ENCODE measurements at regions not wholly inside any gene's neighbourhood (a gene's known extent, or its start where the extent isn't known, plus 50 kb on each side); places are given as distances from the start of the nearest gene placed in this dataset.

DNA sequence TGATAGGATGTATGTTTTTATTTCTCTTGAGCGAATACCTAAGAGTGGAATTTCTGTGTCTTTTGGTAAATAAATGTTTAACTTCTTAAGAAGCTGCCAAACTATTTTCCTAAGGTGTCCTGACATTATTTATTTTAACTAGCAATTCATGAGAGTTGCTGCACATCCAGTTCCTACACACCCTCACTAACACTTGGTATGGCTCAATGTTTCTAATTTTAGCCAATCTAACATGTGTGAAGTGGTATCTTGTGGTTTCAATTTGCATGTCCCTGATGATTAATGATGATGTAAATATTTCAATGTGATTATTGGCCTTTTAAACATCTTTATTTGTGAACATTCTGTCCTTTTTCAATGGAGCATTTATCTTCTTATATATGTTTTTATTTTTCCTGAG is 2095.5 kb upstream of the C9orf72 start:
- ChIA-PET POLR2A (no interaction called here), CTCF (ENCODE audit: low intra/inter-chr PET ratio, low total read pairs) (no interaction called here)
- WGBS (ENCODE audit: low lambda C conversion rate): 0% methylated on average over 1 of the region's 1 CpG
- BruUV-seq (replicated peaks): no TSS peak
- Histone ChIP-seq H4K20me1 (ENCODE audit: insufficient read depth, low read length) (no peaks in the 10 kb centered on the region), H3K27me3 (ENCODE audit: control insufficient read depth in 1 of 2, insufficient read depth in 2 of 2, low read length in 2 of 2) (no peaks in the 10 kb centered on the region), H3K4me3 (replicated peaks in 1 of 3; ENCODE audit: insufficient read depth in 1 of 3, low read depth in 2 of 3, low read length in 3 of 3) (no peak overlapping the region), H3K4me1 (ENCODE audit: insufficient read depth, low read length) (no peaks in the 10 kb centered on the region), H3K27ac (ENCODE audit: extremely low read length, insufficient read depth, low read length) (no peak overlapping the region), H3K79me2 (ENCODE audit: insufficient read depth, low read length) (no peaks in the 10 kb centered on the region), H2AFZ (ENCODE audit: low read length) (no peak overlapping the region), H3K9ac (ENCODE audit: insufficient read depth, low read depth, low read length) (no peak overlapping the region), H3K4me2 (ENCODE audit: low read depth, low read length) (no peak overlapping the region), H3K36me3 (replicated peaks in 1 of 2; ENCODE audit: control insufficient read depth in 1 of 2, insufficient read depth in 2 of 2, low read length in 2 of 2) (no peaks in the 10 kb centered on the region), H3K9me3 (ENCODE audit: low read length) (no peaks in the 10 kb centered on the region)
- FAIRE-seq: no peak
- in situ Hi-C loops (cut with HindIII; ENCODE audit: extremely low pct_ligation_motif_present, low pct_unique_long_range_greater_than_20kb) (no loop called here), intact Hi-C loops (cut with micrococcal nuclease; ENCODE audit: unreplicated experiment) (no loop called here)
- ATAC-seq: no peak
- no peak for TF ChIP-seq MAF1 (CRISPR knock-in tag; IDR thresholded peaks at IDR 0.05; ENCODE audit: borderline replicate concordance)
- TF ChIP-seq ATAD3A (CRISPR knock-in tag; IDR thresholded peaks at IDR 0.05): no peak
- TF ChIP-seq, protein P1, sequence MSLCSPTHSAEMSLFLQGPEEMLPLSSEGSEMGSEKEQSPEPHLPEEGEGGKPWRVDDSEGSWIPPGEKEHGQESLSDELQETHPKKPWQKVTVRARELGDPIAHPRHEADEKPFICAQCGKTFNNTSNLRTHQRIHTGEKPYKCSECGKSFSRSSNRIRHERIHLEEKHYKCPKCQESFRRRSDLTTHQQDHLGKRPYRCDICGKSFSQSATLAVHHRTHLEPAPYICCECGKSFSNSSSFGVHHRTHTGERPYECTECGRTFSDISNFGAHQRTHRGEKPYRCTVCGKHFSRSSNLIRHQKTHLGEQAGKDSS (CRISPR knock-in tag; IDR thresholded peaks at IDR 0.05; ENCODE audit: borderline replicate concordance, low read depth): no peak
- TF ChIP-seq ZNF33A (CRISPR knock-in tag; IDR thresholded peaks at IDR 0.05; ENCODE audit: borderline replicate concordance): no peak
- TF ChIP-seq, protein P2, sequence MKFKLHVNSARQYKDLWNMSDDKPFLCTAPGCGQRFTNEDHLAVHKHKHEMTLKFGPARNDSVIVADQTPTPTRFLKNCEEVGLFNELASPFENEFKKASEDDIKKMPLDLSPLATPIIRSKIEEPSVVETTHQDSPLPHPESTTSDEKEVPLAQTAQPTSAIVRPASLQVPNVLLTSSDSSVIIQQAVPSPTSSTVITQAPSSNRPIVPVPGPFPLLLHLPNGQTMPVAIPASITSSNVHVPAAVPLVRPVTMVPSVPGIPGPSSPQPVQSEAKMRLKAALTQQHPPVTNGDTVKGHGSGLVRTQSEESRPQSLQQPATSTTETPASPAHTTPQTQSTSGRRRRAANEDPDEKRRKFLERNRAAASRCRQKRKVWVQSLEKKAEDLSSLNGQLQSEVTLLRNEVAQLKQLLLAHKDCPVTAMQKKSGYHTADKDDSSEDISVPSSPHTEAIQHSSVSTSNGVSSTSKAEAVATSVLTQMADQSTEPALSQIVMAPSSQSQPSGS (CRISPR knock-in tag; IDR thresholded peaks at IDR 0.05): no peak
- no peak for DNase-seq (ENCODE audit: low spot score)

DNA sequence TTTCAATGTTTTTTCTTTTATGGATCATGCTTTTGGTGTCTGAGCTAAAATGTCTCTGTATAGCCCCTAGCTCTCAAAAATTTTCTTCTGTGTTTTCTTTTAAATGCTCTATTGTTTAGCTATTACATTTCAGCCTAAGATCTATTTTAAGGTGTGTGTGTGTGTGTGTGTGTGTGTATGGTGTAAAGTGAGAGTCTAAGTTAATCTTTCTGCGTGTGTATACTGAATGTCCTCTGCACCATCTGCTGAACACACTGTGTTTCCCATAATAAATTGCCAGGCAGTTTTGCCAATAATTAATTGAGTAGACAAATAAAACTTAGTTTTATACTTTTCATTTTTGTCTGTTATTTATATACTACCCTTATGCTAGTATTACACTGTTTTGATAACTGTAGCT is 2096.3 kb upstream of the C9orf72 start:
- no peaks in the 10 kb centered on the region for H3K9me3 ChIP-seq (ENCODE audit: low read length)
- no peak overlapping the region for H3K27ac ChIP-seq (ENCODE audit: extremely low read length, insufficient read depth, low read length)
- intact Hi-C loops (cut with micrococcal nuclease; ENCODE audit: unreplicated experiment) (no loop called here), in situ Hi-C loops (cut with HindIII; ENCODE audit: extremely low pct_ligation_motif_present, low pct_unique_long_range_greater_than_20kb) (no loop called here)
- ATAC-seq (no peak), DNase-seq (ENCODE audit: low spot score) (no peak), FAIRE-seq (no peak)
- no peaks in the 10 kb centered on the region for H4K20me1 ChIP-seq (ENCODE audit: insufficient read depth, low read length)
- ChIA-PET CTCF (ENCODE audit: low intra/inter-chr PET ratio, low total read pairs) (no interaction called here), POLR2A (no interaction called here)
- no TSS peak for BruUV-seq (replicated peaks)
- no peaks in the 10 kb centered on the region for H3K79me2 ChIP-seq (ENCODE audit: insufficient read depth, low read length)
- WGBS (ENCODE audit: low lambda C conversion rate): 0% methylated on average over 1 of the region's 1 CpG
- H3K4me3 ChIP-seq (replicated peaks in 1 of 3; ENCODE audit: insufficient read depth in 1 of 3, low read depth in 2 of 3, low read length in 3 of 3): no peak overlapping the region
- H3K4me1 ChIP-seq (ENCODE audit: insufficient read depth, low read length): no peaks in the 10 kb centered on the region
- H3K4me2 ChIP-seq (ENCODE audit: low read depth, low read length): no peak overlapping the region
- no peak overlapping the region for H2AFZ ChIP-seq (ENCODE audit: low read length)
- no peak overlapping the region for H3K9ac ChIP-seq (ENCODE audit: insufficient read depth, low read depth, low read length)
- H3K27me3 ChIP-seq (ENCODE audit: control insufficient read depth in 1 of 2, insufficient read depth in 2 of 2, low read length in 2 of 2): no peaks in the 10 kb centered on the region
- H3K36me3 ChIP-seq (replicated peaks in 1 of 2; ENCODE audit: control insufficient read depth in 1 of 2, insufficient read depth in 2 of 2, low read length in 2 of 2): no peaks in the 10 kb centered on the region
- TF ChIP-seq, protein P3, sequence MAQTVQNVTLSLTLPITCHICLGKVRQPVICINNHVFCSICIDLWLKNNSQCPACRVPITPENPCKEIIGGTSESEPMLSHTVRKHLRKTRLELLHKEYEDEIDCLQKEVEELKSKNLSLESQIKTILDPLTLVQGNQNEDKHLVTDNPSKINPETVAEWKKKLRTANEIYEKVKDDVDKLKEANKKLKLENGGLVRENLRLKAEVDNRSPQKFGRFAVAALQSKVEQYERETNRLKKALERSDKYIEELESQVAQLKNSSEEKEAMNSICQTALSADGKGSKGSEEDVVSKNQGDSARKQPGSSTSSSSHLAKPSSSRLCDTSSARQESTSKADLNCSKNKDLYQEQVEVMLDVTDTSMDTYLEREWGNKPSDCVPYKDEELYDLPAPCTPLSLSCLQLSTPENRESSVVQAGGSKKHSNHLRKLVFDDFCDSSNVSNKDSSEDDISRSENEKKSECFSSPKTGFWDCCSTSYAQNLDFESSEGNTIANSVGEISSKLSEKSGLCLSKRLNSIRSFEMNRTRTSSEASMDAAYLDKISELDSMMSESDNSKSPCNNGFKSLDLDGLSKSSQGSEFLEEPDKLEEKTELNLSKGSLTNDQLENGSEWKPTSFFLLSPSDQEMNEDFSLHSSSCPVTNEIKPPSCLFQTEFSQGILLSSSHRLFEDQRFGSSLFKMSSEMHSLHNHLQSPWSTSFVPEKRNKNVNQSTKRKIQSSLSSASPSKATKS (CRISPR knock-in tag; IDR thresholded peaks at IDR 0.05): no peak
- TF ChIP-seq ZBTB4 (CRISPR knock-in tag; IDR thresholded peaks at IDR 0.05; ENCODE audit: borderline replicate concordance): no peak
